ENCODE measurements at regions not wholly inside any gene's neighbourhood (a gene's known extent, or its start where the extent isn't known, plus 50 kb on each side); places are given as distances from the start of the nearest gene placed in this dataset.
"Not testable (repeated sequence)": the region's sequence is repeated elsewhere in the genome, so short reads cannot be mapped to it uniquely, and the experiment has no call there.

GRCh38 chr2:242038166-242038927, 168.8 kb downstream of the RTP5 start:
- TF ChIP-seq CTCF (conservative IDR thresholded peaks at IDR 0.05) = no peak
- no peak for TF ChIP-seq ZFX (IDR thresholded peaks at IDR 0.05)
- no peak overlapping the region for H3K27ac ChIP-seq

GRCh38 chr2:242038928-242039341, 169.4 kb downstream of the RTP5 start:
- no peak overlapping the region for H3K27ac ChIP-seq
- no peak for TF ChIP-seq CTCF (conservative IDR thresholded peaks at IDR 0.05)
- no peak for TF ChIP-seq ZFX (IDR thresholded peaks at IDR 0.05)

- TF ChIP-seq CTCF (conservative IDR thresholded peaks at IDR 0.05) (no peak), ZFX (IDR thresholded peaks at IDR 0.05) (no peak)
- no peak overlapping the region for H3K27ac ChIP-seq
Observed at GRCh38 chr2:242040303-242040655, 170.8 kb downstream of the RTP5 start.

- no peak overlapping the region for H3K27ac ChIP-seq
- TF ChIP-seq ZFX (IDR thresholded peaks at IDR 0.05) (no peak), CTCF (conservative IDR thresholded peaks at IDR 0.05) (no peak)
Observed at GRCh38 chr2:242040681-242041080, 171.2 kb downstream of the RTP5 start.

- TF ChIP-seq ZFX (IDR thresholded peaks at IDR 0.05) (no peak), CTCF (conservative IDR thresholded peaks at IDR 0.05) (no peak)
Observed at GRCh38 chr2:242041816-242042215, 172.3 kb downstream of the RTP5 start.

GRCh38 chr2:242043538-242044312, 174.2 kb downstream of the RTP5 start:
- TF ChIP-seq ZFX (IDR thresholded peaks at IDR 0.05) (no peak), CTCF (conservative IDR thresholded peaks at IDR 0.05) (no peak)
- no peak overlapping the region for H3K27ac ChIP-seq

More at GRCh38 chr2:242041816-242042215, 172.3 kb downstream of the RTP5 start:
- H3K27ac ChIP-seq = no peak overlapping the region

- no peak overlapping the region for H3K27ac ChIP-seq
- TF ChIP-seq CTCF (conservative IDR thresholded peaks at IDR 0.05) (no peak), ZFX (IDR thresholded peaks at IDR 0.05) (no peak)
Observed at GRCh38 chr2:242044313-242044590, 174.7 kb downstream of the RTP5 start.

- H3K27ac ChIP-seq = not testable (repeated sequence)
Observed at GRCh38 chr2:242045596-242046144, 176.1 kb downstream of the RTP5 start.
